ENCODE measurements at regions not wholly inside any gene's neighbourhood (a gene's known extent, or its start where the extent isn't known, plus 50 kb on each side); places are given as distances from the start of the nearest gene placed in this dataset.

DNA sequence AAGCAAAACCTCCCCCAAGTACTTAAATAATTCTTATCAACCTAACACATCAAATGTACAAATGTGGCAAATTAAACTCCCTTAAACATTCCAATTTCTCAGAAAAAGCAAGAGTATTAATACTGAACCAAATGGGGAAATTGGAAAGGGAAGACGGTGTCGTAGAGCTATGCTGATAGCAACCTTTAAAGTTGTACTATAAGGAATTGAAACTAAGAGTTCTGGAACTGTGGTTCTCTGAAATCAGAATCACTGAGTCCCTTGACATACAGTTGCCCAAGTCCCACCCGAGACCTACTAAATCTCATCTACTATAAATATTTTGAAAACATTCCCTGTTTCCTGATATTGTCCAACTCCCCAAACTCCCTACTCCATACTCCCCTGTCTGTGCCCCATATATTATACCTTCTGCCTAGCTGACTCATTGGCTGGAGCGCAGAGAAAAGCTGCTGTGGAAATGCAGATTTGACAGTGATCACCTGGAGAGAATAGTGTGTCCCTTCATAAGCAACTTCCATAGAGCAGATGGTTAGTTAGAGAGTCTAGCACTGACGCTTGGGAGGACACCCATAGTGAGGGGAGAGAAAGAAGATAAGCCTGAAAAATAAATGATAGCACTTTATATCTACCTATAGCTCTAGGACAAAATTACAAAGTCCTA, 51.4 kb upstream of the ITM2B start:
- ATAC-seq = no peak
- TF ChIP-seq RARB (CRISPR knock-in tag; IDR thresholded peaks at IDR 0.05) = no peak
- TF ChIP-seq ZNF8 (CRISPR knock-in tag; IDR thresholded peaks at IDR 0.05) = no peak
- TF ChIP-seq ZNF70 (CRISPR knock-in tag; IDR thresholded peaks at IDR 0.05) = no peak
- no peak for TF ChIP-seq ZC3H10 (CRISPR knock-in tag; IDR thresholded peaks at IDR 0.05)
- no peak for TF ChIP-seq ESRRG (CRISPR knock-in tag; IDR thresholded peaks at IDR 0.05)
- TF ChIP-seq, protein P1, sequence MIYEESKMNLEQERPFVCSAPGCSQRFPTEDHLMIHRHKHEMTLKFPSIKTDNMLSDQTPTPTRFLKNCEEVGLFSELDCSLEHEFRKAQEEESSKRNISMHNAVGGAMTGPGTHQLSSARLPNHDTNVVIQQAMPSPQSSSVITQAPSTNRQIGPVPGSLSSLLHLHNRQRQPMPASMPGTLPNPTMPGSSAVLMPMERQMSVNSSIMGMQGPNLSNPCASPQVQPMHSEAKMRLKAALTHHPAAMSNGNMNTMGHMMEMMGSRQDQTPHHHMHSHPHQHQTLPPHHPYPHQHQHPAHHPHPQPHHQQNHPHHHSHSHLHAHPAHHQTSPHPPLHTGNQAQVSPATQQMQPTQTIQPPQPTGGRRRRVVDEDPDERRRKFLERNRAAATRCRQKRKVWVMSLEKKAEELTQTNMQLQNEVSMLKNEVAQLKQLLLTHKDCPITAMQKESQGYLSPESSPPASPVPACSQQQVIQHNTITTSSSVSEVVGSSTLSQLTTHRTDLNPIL (CRISPR knock-in tag; IDR thresholded peaks at IDR 0.05; ENCODE audit: low read depth) = no peak
- TF ChIP-seq CSDC2 (CRISPR knock-in tag; IDR thresholded peaks at IDR 0.05) = no peak
- no peak for TF ChIP-seq ARNTL (CRISPR knock-in tag; IDR thresholded peaks at IDR 0.05; ENCODE audit: borderline replicate concordance, low read depth)
- TF ChIP-seq PPARA (CRISPR knock-in tag; IDR thresholded peaks at IDR 0.05; ENCODE audit: borderline replicate concordance) = no peak
- no peak for TF ChIP-seq ZNF565 (CRISPR knock-in tag; conservative IDR thresholded peaks at IDR 0.05; ENCODE audit: low read depth)

DNA sequence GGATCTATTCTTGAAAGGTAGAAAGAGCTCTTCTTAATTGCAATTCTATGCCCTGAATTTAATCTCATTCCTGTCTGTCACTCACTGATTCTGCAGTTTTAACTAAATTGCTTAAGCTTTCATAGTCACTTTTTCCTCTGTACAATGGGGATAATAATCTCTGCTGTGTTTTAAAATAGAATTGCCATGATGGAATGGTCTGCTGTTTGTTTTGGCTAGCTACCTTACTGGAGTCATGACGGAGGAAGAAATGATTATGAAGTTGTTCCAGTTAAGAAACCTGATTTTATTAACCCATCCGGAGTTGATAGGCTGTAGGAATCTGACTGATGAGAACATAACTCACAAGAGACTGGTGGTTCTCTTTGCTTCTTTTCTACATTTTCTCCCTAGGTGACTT, 54.9 kb upstream of the ITM2B start:
- TF ChIP-seq SNAI2 (CRISPR knock-in tag; IDR thresholded peaks at IDR 0.05) (no peak), CSDC2 (CRISPR knock-in tag; IDR thresholded peaks at IDR 0.05) (no peak), ZNF70 (CRISPR knock-in tag; IDR thresholded peaks at IDR 0.05) (no peak), BACH2 (CRISPR knock-in tag; IDR thresholded peaks at IDR 0.05; ENCODE audit: borderline replicate concordance) (no peak), TCF4 (CRISPR knock-in tag; IDR thresholded peaks at IDR 0.05; ENCODE audit: borderline replicate concordance) (no peak), GLIS3 (CRISPR knock-in tag; IDR thresholded peaks at IDR 0.05) (no peak), ZNF8 (CRISPR knock-in tag; IDR thresholded peaks at IDR 0.05) (no peak), ESRRG (CRISPR knock-in tag; IDR thresholded peaks at IDR 0.05) (no peak), ARNTL (CRISPR knock-in tag; IDR thresholded peaks at IDR 0.05; ENCODE audit: borderline replicate concordance, low read depth) (no peak), ZFP30 (CRISPR knock-in tag; IDR thresholded peaks at IDR 0.05) (no peak), ZFP3 (CRISPR knock-in tag; IDR thresholded peaks at IDR 0.05) (no peak), RARB (CRISPR knock-in tag; IDR thresholded peaks at IDR 0.05) (no peak), TOX (CRISPR knock-in tag; IDR thresholded peaks at IDR 0.05; ENCODE audit: borderline replicate concordance) (no peak), ZNF565 (CRISPR knock-in tag; conservative IDR thresholded peaks at IDR 0.05; ENCODE audit: low read depth) (no peak), ZC3H10 (CRISPR knock-in tag; IDR thresholded peaks at IDR 0.05) (no peak)
- TF ChIP-seq, protein P1 (CRISPR knock-in tag; IDR thresholded peaks at IDR 0.05; ENCODE audit: low read depth) = no peak
- TF ChIP-seq, protein P2, sequence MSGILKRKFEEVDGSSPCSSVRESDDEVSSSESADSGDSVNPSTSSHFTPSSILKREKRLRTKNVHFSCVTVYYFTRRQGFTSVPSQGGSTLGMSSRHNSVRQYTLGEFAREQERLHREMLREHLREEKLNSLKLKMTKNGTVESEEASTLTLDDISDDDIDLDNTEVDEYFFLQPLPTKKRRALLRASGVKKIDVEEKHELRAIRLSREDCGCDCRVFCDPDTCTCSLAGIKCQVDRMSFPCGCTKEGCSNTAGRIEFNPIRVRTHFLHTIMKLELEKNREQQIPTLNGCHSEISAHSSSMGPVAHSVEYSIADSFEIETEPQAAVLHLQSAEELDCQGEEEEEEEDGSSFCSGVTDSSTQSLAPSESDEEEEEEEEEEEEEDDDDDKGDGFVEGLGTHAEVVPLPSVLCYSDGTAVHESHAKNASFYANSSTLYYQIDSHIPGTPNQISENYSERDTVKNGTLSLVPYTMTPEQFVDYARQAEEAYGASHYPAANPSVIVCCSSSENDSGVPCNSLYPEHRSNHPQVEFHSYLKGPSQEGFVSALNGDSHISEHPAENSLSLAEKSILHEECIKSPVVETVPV (CRISPR knock-in tag; IDR thresholded peaks at IDR 0.05) = no peak
- ATAC-seq = no peak

DNA sequence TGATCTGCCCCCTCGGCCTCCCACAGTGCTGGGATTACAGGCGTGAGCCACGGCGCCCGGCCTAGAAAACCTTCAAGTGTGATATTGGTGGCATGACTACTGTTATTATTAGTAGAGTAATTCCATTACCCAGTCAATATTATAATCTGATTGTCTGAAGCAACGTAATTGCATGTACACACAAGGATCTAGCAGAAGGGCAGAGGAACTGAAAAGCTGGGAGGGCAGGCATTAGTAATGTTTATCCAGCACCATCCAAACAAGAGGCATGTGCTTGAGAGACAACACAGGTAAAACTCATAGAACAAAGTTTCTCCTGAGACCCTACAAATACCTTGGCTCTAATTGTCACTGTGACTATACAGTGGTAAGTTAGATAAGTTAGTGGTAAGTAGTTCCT, 56.2 kb upstream of the ITM2B start:
- no peak for ATAC-seq
- TF ChIP-seq GLIS3 (CRISPR knock-in tag; IDR thresholded peaks at IDR 0.05) (no peak), TOX (CRISPR knock-in tag; IDR thresholded peaks at IDR 0.05; ENCODE audit: borderline replicate concordance) (no peak), BACH2 (CRISPR knock-in tag; IDR thresholded peaks at IDR 0.05; ENCODE audit: borderline replicate concordance) (no peak), ZNF565 (CRISPR knock-in tag; conservative IDR thresholded peaks at IDR 0.05; ENCODE audit: low read depth) (no peak)
- TF ChIP-seq, protein P3, sequence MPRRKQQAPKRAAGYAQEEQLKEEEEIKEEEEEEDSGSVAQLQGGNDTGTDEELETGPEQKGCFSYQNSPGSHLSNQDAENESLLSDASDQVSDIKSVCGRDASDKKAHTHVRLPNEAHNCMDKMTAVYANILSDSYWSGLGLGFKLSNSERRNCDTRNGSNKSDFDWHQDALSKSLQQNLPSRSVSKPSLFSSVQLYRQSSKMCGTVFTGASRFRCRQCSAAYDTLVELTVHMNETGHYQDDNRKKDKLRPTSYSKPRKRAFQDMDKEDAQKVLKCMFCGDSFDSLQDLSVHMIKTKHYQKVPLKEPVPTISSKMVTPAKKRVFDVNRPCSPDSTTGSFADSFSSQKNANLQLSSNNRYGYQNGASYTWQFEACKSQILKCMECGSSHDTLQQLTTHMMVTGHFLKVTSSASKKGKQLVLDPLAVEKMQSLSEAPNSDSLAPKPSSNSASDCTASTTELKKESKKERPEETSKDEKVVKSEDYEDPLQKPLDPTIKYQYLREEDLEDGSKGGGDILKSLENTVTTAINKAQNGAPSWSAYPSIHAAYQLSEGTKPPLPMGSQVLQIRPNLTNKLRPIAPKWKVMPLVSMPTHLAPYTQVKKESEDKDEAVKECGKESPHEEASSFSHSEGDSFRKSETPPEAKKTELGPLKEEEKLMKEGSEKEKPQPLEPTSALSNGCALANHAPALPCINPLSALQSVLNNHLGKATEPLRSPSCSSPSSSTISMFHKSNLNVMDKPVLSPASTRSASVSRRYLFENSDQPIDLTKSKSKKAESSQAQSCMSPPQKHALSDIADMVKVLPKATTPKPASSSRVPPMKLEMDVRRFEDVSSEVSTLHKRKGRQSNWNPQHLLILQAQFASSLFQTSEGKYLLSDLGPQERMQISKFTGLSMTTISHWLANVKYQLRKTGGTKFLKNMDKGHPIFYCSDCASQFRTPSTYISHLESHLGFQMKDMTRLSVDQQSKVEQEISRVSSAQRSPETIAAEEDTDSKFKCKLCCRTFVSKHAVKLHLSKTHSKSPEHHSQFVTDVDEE (CRISPR knock-in tag; IDR thresholded peaks at IDR 0.05) = no peak
- TF ChIP-seq, protein P4, sequence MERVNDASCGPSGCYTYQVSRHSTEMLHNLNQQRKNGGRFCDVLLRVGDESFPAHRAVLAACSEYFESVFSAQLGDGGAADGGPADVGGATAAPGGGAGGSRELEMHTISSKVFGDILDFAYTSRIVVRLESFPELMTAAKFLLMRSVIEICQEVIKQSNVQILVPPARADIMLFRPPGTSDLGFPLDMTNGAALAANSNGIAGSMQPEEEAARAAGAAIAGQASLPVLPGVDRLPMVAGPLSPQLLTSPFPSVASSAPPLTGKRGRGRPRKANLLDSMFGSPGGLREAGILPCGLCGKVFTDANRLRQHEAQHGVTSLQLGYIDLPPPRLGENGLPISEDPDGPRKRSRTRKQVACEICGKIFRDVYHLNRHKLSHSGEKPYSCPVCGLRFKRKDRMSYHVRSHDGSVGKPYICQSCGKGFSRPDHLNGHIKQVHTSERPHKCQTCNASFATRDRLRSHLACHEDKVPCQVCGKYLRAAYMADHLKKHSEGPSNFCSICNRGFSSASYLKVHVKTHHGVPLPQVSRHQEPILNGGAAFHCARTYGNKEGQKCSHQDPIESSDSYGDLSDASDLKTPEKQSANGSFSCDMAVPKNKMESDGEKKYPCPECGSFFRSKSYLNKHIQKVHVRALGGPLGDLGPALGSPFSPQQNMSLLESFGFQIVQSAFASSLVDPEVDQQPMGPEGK (CRISPR knock-in tag; IDR thresholded peaks at IDR 0.05; ENCODE audit: borderline replicate concordance) = no peak
- TF ChIP-seq, protein P2 (CRISPR knock-in tag; IDR thresholded peaks at IDR 0.05) = no peak

All from SK-N-SH treated with all-trans-retinoic acid at 6 μM for 48 hours (cell line).